IPS-18c (cell line): ENCODE measurements at regions not wholly inside any gene's neighbourhood (a gene's known extent, or its start where the extent isn't known, plus 50 kb on each side); places are given as distances from the start of the nearest gene placed in this dataset.

Experiments
- H3K4me3 ChIP-seq: 2 replicates; pipeline ENCODE4 v1.7.0; 2013; ENCODE audit warnings: low read depth, mild to moderate bottlenecking, low read length, moderate library complexity; ENCODE audit not compliant: insufficient read depth
- H3K9me3 ChIP-seq: one replicate; pipeline ENCODE4 v1.6.1; 2013; ENCODE audit warnings: mild to moderate bottlenecking, low read length, moderate library complexity; ENCODE audit not compliant: control insufficient read depth, insufficient read depth

- Histone ChIP-seq H3K4me3 (no peak overlapping the region), H3K9me3 (peaks cover 3% of the 10 kb centered on the region)
Measured at GRCh38 chr5:68396722-68397121, 181.2 kb downstream of the PIK3R1 start.

- Histone ChIP-seq H3K9me3 (peaks cover 3% of the 10 kb centered on the region), H3K4me3 (no peak overlapping the region)
Measured at GRCh38 chr5:68398146-68398812, 182.7 kb downstream of the PIK3R1 start.

- Histone ChIP-seq H3K9me3 (no peaks in the 10 kb centered on the region), H3K4me3 (no peak overlapping the region)
Measured at GRCh38 chr5:68403301-68403700, 187.7 kb downstream of the PIK3R1 start.

- H3K9me3 ChIP-seq: no peaks in the 10 kb centered on the region
- H3K4me3 ChIP-seq: no peak overlapping the region
Measured at GRCh38 chr5:68404246-68404645, 188.7 kb downstream of the PIK3R1 start.

- H3K9me3 ChIP-seq: no peaks in the 10 kb centered on the region
- H3K4me3 ChIP-seq: no peak overlapping the region
Measured at GRCh38 chr5:68405026-68405684, 189.6 kb downstream of the PIK3R1 start.

- Histone ChIP-seq H3K4me3 (no peak overlapping the region), H3K9me3 (no peaks in the 10 kb centered on the region)
Measured at GRCh38 chr5:68405784-68406743, 190.5 kb downstream of the PIK3R1 start.

GRCh38 chr5:68406767-68407241 lies 191.2 kb downstream of the PIK3R1 start:
- Histone ChIP-seq H3K9me3 (no peaks in the 10 kb centered on the region), H3K4me3 (no peak overlapping the region)

GRCh38 chr5:68407311-68408239 lies 192.0 kb downstream of the PIK3R1 start:
- Histone ChIP-seq H3K4me3 (no peak overlapping the region), H3K9me3 (no peaks in the 10 kb centered on the region)

GRCh38 chr5:68408345-68408871 lies 192.9 kb downstream of the PIK3R1 start:
- no peaks in the 10 kb centered on the region for H3K9me3 ChIP-seq
- H3K4me3 ChIP-seq: no peak overlapping the region

- Histone ChIP-seq H3K4me3 (no peak overlapping the region), H3K9me3 (no peaks in the 10 kb centered on the region)
Measured at GRCh38 chr5:68409259-68409658, 193.7 kb downstream of the PIK3R1 start.

- Histone ChIP-seq H3K4me3 (no peak overlapping the region), H3K9me3 (no peaks in the 10 kb centered on the region)
Measured at GRCh38 chr5:68411161-68411560, 195.6 kb downstream of the PIK3R1 start.

GRCh38 chr5:68415177-68416085 lies 199.9 kb downstream of the PIK3R1 start:
- Histone ChIP-seq H3K9me3 (no peaks in the 10 kb centered on the region), H3K4me3 (no peak overlapping the region)

GRCh38 chr5:68416714-68417113 lies 201.2 kb downstream of the PIK3R1 start:
- no peaks in the 10 kb centered on the region for H3K9me3 ChIP-seq
- no peak overlapping the region for H3K4me3 ChIP-seq

GRCh38 chr5:68418201-68418600 lies 202.6 kb downstream of the PIK3R1 start:
- Histone ChIP-seq H3K9me3 (no peaks in the 10 kb centered on the region), H3K4me3 (no peak overlapping the region)

GRCh38 chr5:68418680-68419079 lies 203.1 kb downstream of the PIK3R1 start:
- Histone ChIP-seq H3K4me3 (no peak overlapping the region), H3K9me3 (no peaks in the 10 kb centered on the region)
